B cell (primary cell): ENCODE measurements at regions not wholly inside any gene's neighbourhood (a gene's known extent, or its start where the extent isn't known, plus 50 kb on each side); places are given as distances from the start of the nearest gene placed in this dataset.

Experiments
- EZH2 ChIP-seq: IDR thresholded peaks from 2 replicates; pipeline ENCODE4 v1.6.1; 2012; ENCODE audit warnings: borderline replicate concordance, low read depth, mild to moderate bottlenecking, moderate library complexity, low read length; ENCODE audit not compliant: insufficient read depth, poor library complexity, severe bottlenecking
- TF ChIP-seq, protein P1 (sequence below): fragments of 200-600 bp; IDR thresholded peaks from one replicate; pipeline ENCODE4 v1.8.0; 2022; ENCODE audit warnings: antibody characterized with exemption, mild to moderate bottlenecking

DNA sequence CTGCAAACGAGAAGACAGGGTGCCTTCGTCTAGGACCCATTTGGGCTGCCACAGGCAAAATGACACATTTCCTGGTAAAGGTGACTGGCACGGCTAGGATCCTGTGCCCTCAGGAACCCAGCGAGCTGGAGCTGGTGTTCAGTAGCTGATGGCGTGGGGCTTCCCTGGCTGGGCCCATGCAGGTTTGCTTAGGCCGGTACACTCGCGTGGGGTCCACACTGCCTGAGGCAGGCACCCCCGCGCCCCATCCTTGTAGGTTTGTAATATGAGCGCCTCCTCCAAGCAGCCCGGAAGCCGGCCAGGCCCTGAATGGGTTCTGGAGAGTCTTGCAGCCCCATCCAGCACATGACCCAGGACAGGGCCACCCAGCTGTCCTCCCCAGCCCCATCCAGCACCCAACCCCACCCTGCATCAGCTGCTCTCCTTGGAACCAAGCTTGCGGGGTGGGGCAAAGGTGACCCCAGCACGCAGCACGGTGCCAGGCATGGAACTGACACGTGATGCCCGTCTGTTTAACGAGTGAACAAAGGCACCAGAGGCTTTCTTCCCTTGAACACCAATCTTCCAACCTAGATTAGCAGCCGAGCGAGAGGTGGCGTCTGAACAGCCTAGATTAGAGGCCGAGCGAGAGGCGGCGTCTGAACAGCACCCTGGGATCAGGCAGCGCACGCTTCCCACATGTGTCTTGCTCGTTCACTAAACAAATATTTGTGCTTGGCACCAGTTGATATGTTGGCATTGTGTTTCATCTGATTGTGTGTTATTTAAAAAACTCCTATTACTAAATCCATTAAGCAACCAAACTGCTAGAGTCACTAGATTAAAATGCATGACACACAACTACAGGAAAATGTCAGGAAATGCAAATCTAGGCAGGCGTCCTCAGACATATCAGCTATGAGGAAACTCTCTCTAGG lies 112.1 kb downstream of the DLL1 start:
- TF ChIP-seq, protein P1, sequence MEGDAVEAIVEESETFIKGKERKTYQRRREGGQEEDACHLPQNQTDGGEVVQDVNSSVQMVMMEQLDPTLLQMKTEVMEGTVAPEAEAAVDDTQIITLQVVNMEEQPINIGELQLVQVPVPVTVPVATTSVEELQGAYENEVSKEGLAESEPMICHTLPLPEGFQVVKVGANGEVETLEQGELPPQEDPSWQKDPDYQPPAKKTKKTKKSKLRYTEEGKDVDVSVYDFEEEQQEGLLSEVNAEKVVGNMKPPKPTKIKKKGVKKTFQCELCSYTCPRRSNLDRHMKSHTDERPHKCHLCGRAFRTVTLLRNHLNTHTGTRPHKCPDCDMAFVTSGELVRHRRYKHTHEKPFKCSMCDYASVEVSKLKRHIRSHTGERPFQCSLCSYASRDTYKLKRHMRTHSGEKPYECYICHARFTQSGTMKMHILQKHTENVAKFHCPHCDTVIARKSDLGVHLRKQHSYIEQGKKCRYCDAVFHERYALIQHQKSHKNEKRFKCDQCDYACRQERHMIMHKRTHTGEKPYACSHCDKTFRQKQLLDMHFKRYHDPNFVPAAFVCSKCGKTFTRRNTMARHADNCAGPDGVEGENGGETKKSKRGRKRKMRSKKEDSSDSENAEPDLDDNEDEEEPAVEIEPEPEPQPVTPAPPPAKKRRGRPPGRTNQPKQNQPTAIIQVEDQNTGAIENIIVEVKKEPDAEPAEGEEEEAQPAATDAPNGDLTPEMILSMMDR, result no peak
- no peak for TF ChIP-seq EZH2
